ENCODE measurements at regions not wholly inside any gene's neighbourhood (a gene's known extent, or its start where the extent isn't known, plus 50 kb on each side); places are given as distances from the start of the nearest gene placed in this dataset.

- no peaks in the 10 kb centered on the region for H3K36me3 ChIP-seq (ENCODE audit: insufficient read depth, low read length)
- H3K9me3 ChIP-seq (ENCODE audit: low read length) = no peaks in the 10 kb centered on the region
- H3K9ac ChIP-seq (ENCODE audit: low read length) = no peak overlapping the region
- no peaks in the 10 kb centered on the region for H3F3A ChIP-seq (ENCODE audit: insufficient read depth, low read length, poor library complexity, severe bottlenecking)
- H4K20me1 ChIP-seq (ENCODE audit: insufficient read depth) = no peaks in the 10 kb centered on the region
- no peaks in the 10 kb centered on the region for H3K27me3 ChIP-seq (ENCODE audit: insufficient read depth, low read depth, low read length)
- no peaks in the 10 kb centered on the region for H3K9me2 ChIP-seq (ENCODE audit: insufficient read depth, low read length)
- H3K4me3 ChIP-seq (ENCODE audit: low read length) = no peak overlapping the region
- no peaks in the 10 kb centered on the region for H3K79me2 ChIP-seq (replicated peaks; ENCODE audit: insufficient read depth, low read length)
- H3K4me2 ChIP-seq (ENCODE audit: low read length) = no peak overlapping the region
- H3K27ac ChIP-seq (ENCODE audit: low read length) = no peak overlapping the region
- TF ChIP-seq EP300 (conservative IDR thresholded peaks at IDR 0.05; ENCODE audit: poor library complexity, severe bottlenecking) (no peak), POLR2AphosphoS5 (IDR thresholded peaks at IDR 0.05) (no peak), TAF1 (IDR thresholded peaks at IDR 0.05; ENCODE audit: low read depth) (no peak)
- H2AFZ ChIP-seq (ENCODE audit: low read depth, low read length) = no peak overlapping the region
Observed at GRCh38 chr6:139972116-139972515, 597.7 kb upstream of the CITED2 start.

DNA sequence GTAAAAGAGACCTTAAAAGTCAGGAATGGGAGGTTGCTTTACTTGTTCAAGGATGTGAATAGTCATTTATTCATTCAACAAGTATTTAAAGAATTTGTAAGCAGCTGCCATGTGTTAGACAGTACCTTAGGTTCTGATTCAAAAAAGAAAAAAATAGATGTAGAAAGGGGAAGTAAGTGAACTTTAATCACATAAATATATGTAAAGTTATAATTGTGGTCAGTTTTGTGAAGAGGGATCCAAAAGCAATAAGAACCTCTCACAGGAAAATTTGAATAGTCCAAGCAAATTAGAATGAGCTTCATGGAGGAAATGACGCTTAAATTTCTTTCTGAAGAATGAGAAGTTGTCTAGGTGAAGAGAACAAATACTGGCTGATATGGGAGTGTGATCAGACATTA is 596.1 kb upstream of the CITED2 start:
- H2AFZ ChIP-seq (ENCODE audit: low read depth, low read length) = no peak overlapping the region
- TF ChIP-seq TAF1 (IDR thresholded peaks at IDR 0.05; ENCODE audit: low read depth) (no peak), MXI1 (conservative IDR thresholded peaks at IDR 0.05; ENCODE audit: poor library complexity, severe bottlenecking) (no peak)
- H3K36me3 ChIP-seq (ENCODE audit: insufficient read depth, low read length) = no peaks in the 10 kb centered on the region
- H3F3A ChIP-seq (ENCODE audit: insufficient read depth, low read length, poor library complexity, severe bottlenecking) = no peaks in the 10 kb centered on the region
- no peak overlapping the region for H3K9ac ChIP-seq (ENCODE audit: low read length)
- no peaks in the 10 kb centered on the region for H3K79me2 ChIP-seq (replicated peaks; ENCODE audit: insufficient read depth, low read length)
- H3K9me3 ChIP-seq (ENCODE audit: low read length) = no peaks in the 10 kb centered on the region
- H3K4me3 ChIP-seq (ENCODE audit: low read length) = no peak overlapping the region
- H3K27ac ChIP-seq (ENCODE audit: low read length) = no peak overlapping the region
- no peaks in the 10 kb centered on the region for H3K27me3 ChIP-seq (ENCODE audit: insufficient read depth, low read depth, low read length)
- H3K4me2 ChIP-seq (ENCODE audit: low read length) = no peak overlapping the region
- H4K20me1 ChIP-seq (ENCODE audit: insufficient read depth) = no peaks in the 10 kb centered on the region
- H3K9me2 ChIP-seq (ENCODE audit: insufficient read depth, low read length) = no peaks in the 10 kb centered on the region

GRCh38 chr6:139967497-139967896 is 593.0 kb upstream of the CITED2 start:
- no peak overlapping the region for H3K9ac ChIP-seq (ENCODE audit: low read length)
- H3K36me3 ChIP-seq (ENCODE audit: insufficient read depth, low read length) = no peaks in the 10 kb centered on the region
- H3K27me3 ChIP-seq (ENCODE audit: insufficient read depth, low read depth, low read length) = no peaks in the 10 kb centered on the region
- H2AFZ ChIP-seq (ENCODE audit: low read depth, low read length) = no peak overlapping the region
- H3K4me2 ChIP-seq (ENCODE audit: low read length) = no peak overlapping the region
- TF ChIP-seq, protein P1, sequence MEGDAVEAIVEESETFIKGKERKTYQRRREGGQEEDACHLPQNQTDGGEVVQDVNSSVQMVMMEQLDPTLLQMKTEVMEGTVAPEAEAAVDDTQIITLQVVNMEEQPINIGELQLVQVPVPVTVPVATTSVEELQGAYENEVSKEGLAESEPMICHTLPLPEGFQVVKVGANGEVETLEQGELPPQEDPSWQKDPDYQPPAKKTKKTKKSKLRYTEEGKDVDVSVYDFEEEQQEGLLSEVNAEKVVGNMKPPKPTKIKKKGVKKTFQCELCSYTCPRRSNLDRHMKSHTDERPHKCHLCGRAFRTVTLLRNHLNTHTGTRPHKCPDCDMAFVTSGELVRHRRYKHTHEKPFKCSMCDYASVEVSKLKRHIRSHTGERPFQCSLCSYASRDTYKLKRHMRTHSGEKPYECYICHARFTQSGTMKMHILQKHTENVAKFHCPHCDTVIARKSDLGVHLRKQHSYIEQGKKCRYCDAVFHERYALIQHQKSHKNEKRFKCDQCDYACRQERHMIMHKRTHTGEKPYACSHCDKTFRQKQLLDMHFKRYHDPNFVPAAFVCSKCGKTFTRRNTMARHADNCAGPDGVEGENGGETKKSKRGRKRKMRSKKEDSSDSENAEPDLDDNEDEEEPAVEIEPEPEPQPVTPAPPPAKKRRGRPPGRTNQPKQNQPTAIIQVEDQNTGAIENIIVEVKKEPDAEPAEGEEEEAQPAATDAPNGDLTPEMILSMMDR (IDR thresholded peaks at IDR 0.05; ENCODE audit: poor library complexity, severe bottlenecking) = no peak
- TF ChIP-seq, protein P2, sequence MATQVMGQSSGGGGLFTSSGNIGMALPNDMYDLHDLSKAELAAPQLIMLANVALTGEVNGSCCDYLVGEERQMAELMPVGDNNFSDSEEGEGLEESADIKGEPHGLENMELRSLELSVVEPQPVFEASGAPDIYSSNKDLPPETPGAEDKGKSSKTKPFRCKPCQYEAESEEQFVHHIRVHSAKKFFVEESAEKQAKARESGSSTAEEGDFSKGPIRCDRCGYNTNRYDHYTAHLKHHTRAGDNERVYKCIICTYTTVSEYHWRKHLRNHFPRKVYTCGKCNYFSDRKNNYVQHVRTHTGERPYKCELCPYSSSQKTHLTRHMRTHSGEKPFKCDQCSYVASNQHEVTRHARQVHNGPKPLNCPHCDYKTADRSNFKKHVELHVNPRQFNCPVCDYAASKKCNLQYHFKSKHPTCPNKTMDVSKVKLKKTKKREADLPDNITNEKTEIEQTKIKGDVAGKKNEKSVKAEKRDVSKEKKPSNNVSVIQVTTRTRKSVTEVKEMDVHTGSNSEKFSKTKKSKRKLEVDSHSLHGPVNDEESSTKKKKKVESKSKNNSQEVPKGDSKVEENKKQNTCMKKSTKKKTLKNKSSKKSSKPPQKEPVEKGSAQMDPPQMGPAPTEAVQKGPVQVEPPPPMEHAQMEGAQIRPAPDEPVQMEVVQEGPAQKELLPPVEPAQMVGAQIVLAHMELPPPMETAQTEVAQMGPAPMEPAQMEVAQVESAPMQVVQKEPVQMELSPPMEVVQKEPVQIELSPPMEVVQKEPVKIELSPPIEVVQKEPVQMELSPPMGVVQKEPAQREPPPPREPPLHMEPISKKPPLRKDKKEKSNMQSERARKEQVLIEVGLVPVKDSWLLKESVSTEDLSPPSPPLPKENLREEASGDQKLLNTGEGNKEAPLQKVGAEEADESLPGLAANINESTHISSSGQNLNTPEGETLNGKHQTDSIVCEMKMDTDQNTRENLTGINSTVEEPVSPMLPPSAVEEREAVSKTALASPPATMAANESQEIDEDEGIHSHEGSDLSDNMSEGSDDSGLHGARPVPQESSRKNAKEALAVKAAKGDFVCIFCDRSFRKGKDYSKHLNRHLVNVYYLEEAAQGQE (IDR thresholded peaks at IDR 0.05; ENCODE audit: borderline replicate concordance) = no peak
- no peak for TF ChIP-seq SMC3 (conservative IDR thresholded peaks at IDR 0.05; ENCODE audit: poor library complexity)
- no peak for TF ChIP-seq POLR2AphosphoS5 (IDR thresholded peaks at IDR 0.05)
- no peak for TF ChIP-seq TAF1 (IDR thresholded peaks at IDR 0.05; ENCODE audit: low read depth)
- TF ChIP-seq EP300 (conservative IDR thresholded peaks at IDR 0.05; ENCODE audit: poor library complexity, severe bottlenecking) = no peak
- TF ChIP-seq EZH2 (IDR thresholded peaks at IDR 0.05; ENCODE audit: borderline replicate concordance, insufficient read depth, low read length, poor library complexity, severe bottlenecking) = no peak
- no peaks in the 10 kb centered on the region for H4K20me1 ChIP-seq (ENCODE audit: insufficient read depth)
- no peaks in the 10 kb centered on the region for H3K9me3 ChIP-seq (ENCODE audit: low read length)
- no peak overlapping the region for H3K4me3 ChIP-seq (ENCODE audit: low read length)
- no peaks in the 10 kb centered on the region for H3K79me2 ChIP-seq (replicated peaks; ENCODE audit: insufficient read depth, low read length)
- H3K27ac ChIP-seq (ENCODE audit: low read length) = no peak overlapping the region
- no peaks in the 10 kb centered on the region for H3F3A ChIP-seq (ENCODE audit: insufficient read depth, low read length, poor library complexity, severe bottlenecking)
- H3K9me2 ChIP-seq (ENCODE audit: insufficient read depth, low read length) = no peaks in the 10 kb centered on the region

Data from neural cell (in vitro differentiated cells).